Activated CD4-positive, alpha-beta memory T cell treated with anti-CD3 and anti-CD28 coated beads, Interleukin-2, amount 10 ng/mL, durations not matched to agents 7 days and 5 days (primary cell): ENCODE measurements at regions not wholly inside any gene's neighbourhood (a gene's known extent, or its start where the extent isn't known, plus 50 kb on each side); places are given as distances from the start of the nearest gene placed in this dataset.
"Not testable (repeated sequence)": the region's sequence is repeated elsewhere in the genome, so short reads cannot be mapped to it uniquely, and the experiment has no call there.

Experiments
- CTCF ChIA-PET: fragments of 350-600 bp; sonication (Branson Sonifier 250); formaldehyde crosslinking; loops from one replicate; lab custom pipeline; 2021; ENCODE audit warnings: antibody characterized with exemption, inconsistent platforms; lab: Charles Lee
- POLR2A ChIA-PET: fragments of 350-600 bp; sonication (Branson Sonifier 250); formaldehyde crosslinking; loops from one replicate; lab custom pipeline; 2021; ENCODE audit warnings: antibody characterized with exemption; lab: Charles Lee
- DNase-seq: peaks from one replicate; pipeline ENCODE4 v3.0.0-alpha.2; 2020
- H3K27ac Mint-ChIP-seq: one replicate; pipeline ENCODE4 v1.8.0; 2021; ENCODE audit warnings: mild to moderate bottlenecking, mixed read lengths
- H3K27me3 Mint-ChIP-seq: one replicate; pipeline ENCODE4 v1.8.0; 2021; ENCODE audit warnings: mixed read lengths
- H3K36me3 Mint-ChIP-seq: one replicate; pipeline ENCODE4 v1.8.0; 2021; ENCODE audit warnings: low read depth, mixed read lengths
- H3K4me1 Mint-ChIP-seq: one replicate; pipeline ENCODE4 v1.8.0; 2021; ENCODE audit warnings: mixed read lengths
- H3K4me3 Mint-ChIP-seq: one replicate; pipeline ENCODE4 v1.8.0; 2021; ENCODE audit warnings: mild to moderate bottlenecking, mixed read lengths
- H3K9me3 Mint-ChIP-seq: one replicate; pipeline ENCODE4 v1.8.0; 2021; ENCODE audit warnings: mixed read lengths

GRCh38 chr5:101442281-101442680 lies 539.2 kb upstream of the ST8SIA4 start:
- H3K4me1 Mint-ChIP-seq, DNase-seq, H3K27me3 Mint-ChIP-seq, H3K36me3 Mint-ChIP-seq, H3K9me3 Mint-ChIP-seq, H3K27ac Mint-ChIP-seq, POLR2A ChIA-PET, H3K4me3 Mint-ChIP-seq, CTCF ChIA-PET: not testable (repeated sequence)

DNA sequence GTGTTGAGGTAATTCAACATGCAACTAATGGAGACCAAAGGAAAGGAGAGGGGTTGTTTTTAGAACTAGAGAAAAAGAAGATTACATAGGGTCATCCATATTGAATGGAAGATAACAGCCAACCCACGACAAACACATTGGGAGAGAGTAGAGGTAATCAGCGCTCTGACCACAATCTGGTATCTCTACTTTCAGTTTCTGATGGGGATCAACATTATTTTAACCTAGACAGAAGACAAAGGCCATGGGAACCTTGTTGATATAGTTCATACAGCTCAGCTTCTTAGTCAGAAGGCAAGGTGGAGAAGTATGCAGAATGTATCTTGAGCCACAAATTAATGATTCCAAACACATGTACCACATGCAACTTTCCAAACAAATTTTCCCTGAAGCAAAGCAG lies 537.1 kb upstream of the ST8SIA4 start:
- POLR2A ChIA-PET, result no interaction called here
- Mint-ChIP-seq H3K36me3 (no peaks in the 10 kb centered on the region), H3K4me3 (no peak overlapping the region), H3K4me1 (no peaks in the 10 kb centered on the region), H3K9me3 (peaks cover 1% of the 10 kb centered on the region), H3K27ac (no peak overlapping the region), H3K27me3 (no peaks in the 10 kb centered on the region)
- CTCF ChIA-PET, result no interaction called here
- DNase-seq, result no peak

GRCh38 chr5:101437351-101437750 lies 534.3 kb upstream of the ST8SIA4 start:
- Mint-ChIP-seq H3K36me3 (no peaks in the 10 kb centered on the region), H3K27ac (no peak overlapping the region), H3K27me3 (no peaks in the 10 kb centered on the region), H3K9me3 (no peaks in the 10 kb centered on the region), H3K4me1 (no peaks in the 10 kb centered on the region), H3K4me3 (no peak overlapping the region)
- ChIA-PET CTCF (no interaction called here), POLR2A (no interaction called here)
- no peak for DNase-seq

DNA sequence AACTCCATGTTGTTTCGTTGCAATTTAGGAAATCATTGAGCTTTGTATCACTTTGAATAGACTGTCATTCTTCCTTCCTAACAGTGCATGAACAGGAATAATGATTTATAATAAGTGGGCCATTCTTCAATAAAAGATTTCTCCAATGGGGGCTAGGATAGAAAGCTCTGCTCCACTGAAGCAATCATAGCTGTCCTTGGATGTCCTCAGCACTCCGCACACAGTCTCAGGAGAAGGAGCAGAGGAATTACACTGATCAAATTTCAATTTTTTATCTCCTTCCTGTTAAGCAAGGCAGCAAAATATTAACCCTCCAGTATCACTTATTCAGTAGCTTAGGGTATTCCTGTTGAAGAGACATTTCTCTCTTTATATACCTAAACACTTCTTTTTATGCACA lies 532.7 kb upstream of the ST8SIA4 start:
- Mint-ChIP-seq H3K27ac (no peak overlapping the region), H3K9me3 (no peaks in the 10 kb centered on the region), H3K4me3 (no peak overlapping the region), H3K36me3 (no peaks in the 10 kb centered on the region), H3K27me3 (no peaks in the 10 kb centered on the region), H3K4me1 (no peaks in the 10 kb centered on the region)
- DNase-seq, result no peak
- ChIA-PET CTCF (no interaction called here), POLR2A (no interaction called here)

- H3K4me1 Mint-ChIP-seq, result no peaks in the 10 kb centered on the region
- no peak overlapping the region for H3K27ac Mint-ChIP-seq
- no peaks in the 10 kb centered on the region for H3K9me3 Mint-ChIP-seq
- no peaks in the 10 kb centered on the region for H3K27me3 Mint-ChIP-seq
- DNase-seq, result no peak
- H3K4me3 Mint-ChIP-seq, result no peak overlapping the region
- no peaks in the 10 kb centered on the region for H3K36me3 Mint-ChIP-seq
- ChIA-PET CTCF (no interaction called here), POLR2A (no interaction called here)
Measured at GRCh38 chr5:101431201-101431600, 528.1 kb upstream of the ST8SIA4 start.

DNA sequence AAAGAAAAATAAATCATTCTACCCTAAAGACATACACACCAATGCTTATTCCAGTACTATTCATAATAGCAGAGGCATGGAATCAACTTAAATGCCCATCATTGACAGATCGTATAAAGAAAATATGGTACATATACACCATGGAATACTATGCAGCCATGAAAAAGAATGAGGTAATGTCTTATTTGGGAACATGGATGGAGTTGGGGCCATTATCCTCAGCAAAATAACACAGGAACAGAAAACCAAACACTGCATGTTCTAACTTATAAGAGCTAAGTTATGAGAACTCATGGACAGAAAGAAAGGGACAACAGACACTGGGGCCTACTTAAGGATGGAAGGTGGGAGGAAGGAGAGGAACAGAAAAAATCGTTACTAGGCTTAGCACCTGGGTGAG lies 527.5 kb upstream of the ST8SIA4 start:
- CTCF ChIA-PET, result no interaction called here
- Mint-ChIP-seq H3K27ac (no peak overlapping the region), H3K36me3 (no peaks in the 10 kb centered on the region), H3K9me3 (no peaks in the 10 kb centered on the region), H3K4me1 (no peaks in the 10 kb centered on the region), H3K27me3 (no peaks in the 10 kb centered on the region), H3K4me3 (no peak overlapping the region)
- DNase-seq, result no peak
- POLR2A ChIA-PET, result no interaction called here

DNA sequence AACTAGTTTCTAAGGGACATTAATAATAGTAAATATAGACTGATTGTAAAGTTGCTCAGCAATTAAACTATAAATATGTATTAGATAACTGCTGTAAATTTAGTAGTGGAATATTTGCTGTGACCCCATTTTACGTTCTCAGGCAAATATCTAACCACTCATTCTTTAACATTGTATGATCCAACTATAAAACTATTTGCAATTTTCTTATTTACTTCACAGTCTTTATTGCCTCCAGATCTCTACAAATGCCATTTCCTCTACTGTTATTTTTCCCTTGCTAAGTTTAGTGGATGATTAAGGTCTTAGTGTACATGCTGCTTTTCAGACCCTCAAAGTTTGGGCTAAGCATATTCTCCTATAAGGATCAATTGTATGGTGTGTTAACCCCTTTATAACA lies 526.2 kb upstream of the ST8SIA4 start:
- POLR2A ChIA-PET, result no interaction called here
- CTCF ChIA-PET, result no interaction called here
- DNase-seq, result no peak
- Mint-ChIP-seq H3K27me3 (no peaks in the 10 kb centered on the region), H3K36me3 (no peaks in the 10 kb centered on the region), H3K27ac (no peak overlapping the region), H3K4me1 (no peaks in the 10 kb centered on the region), H3K4me3 (no peak overlapping the region), H3K9me3 (no peaks in the 10 kb centered on the region)

DNA sequence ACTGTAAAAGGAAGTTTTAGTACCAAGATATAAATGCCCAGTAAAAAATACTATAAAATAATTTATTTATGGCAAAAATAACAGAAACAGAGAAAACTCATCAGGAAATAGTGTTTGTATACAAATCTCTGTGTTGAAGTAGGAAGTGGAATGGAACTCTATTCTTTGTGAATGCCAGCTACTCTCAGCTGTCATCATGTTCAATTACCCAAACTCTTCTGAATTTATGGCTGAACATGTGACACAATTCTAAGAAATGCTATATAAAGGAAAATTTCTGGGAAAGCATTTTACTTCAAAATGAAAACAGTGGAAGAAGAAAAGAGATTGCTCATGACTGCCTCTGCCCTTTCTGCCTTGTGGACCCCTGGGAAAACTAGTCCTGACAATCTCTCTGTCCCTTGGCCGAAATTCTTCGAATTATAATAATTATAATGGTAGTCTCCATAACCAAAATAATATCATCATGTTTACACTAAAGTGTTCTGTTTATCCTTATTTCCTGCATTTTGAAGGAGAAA lies 522.3 kb upstream of the ST8SIA4 start:
- no peak for DNase-seq
- ChIA-PET CTCF (no interaction called here), POLR2A (no interaction called here)
- H3K4me1 Mint-ChIP-seq, result no peaks in the 10 kb centered on the region
- H3K9me3 Mint-ChIP-seq, result no peaks in the 10 kb centered on the region
- H3K27me3 Mint-ChIP-seq, result no peaks in the 10 kb centered on the region
- H3K36me3 Mint-ChIP-seq, result no peaks in the 10 kb centered on the region
- H3K4me3 Mint-ChIP-seq, result no peak overlapping the region
- no peak overlapping the region for H3K27ac Mint-ChIP-seq

DNA sequence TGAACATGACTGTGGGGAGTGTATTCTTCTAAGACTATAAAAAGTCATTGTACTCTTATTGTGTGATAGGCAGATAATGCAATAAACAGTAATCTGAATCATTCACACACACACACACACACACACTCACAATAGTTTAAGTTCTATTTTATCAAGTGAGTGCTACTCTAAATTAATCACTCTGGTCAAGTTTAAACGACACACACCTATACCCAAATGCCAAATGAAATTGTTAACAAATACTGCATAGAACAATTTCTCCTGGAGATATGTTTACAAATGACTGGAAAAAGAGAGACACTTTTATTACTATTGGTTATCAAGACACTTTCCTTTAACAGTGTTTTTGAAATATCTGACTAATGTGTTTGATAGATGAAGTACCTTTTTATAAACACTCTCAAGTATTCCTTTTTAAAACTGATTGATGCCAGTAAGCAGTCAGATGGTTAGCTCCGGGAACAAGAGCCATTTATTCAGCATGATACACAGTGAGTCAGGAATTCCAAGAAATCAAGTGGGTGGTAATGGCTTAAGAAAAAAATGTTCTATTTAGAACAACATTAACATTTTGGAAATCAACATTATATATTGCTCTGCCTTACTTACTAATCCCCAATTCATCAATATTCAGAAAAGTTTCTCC lies 521.6 kb upstream of the ST8SIA4 start:
- POLR2A ChIA-PET, result no interaction called here
- no peaks in the 10 kb centered on the region for H3K4me1 Mint-ChIP-seq

DNA sequence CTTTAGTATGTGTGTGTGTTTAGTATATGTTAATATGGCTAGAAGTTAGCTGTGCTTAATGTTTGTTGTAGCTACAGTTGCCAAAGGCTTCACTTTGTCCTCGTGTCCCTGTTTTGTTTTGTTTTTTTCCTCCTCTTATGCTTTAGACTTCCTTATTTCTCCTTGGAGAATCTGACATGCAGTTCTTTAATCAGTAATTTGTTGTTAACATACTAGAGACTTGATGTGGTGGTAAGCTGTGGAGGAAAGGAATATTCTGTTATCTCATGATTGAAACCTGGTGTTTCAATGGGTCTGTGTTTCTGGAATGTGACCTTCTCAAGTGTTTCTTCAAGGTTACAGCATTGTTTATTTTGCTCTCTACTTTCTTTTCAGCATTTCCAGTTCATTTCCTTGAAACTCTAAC lies 515.6 kb upstream of the ST8SIA4 start:
- DNase-seq, result no peak
- ChIA-PET CTCF (no interaction called here), POLR2A (no interaction called here)
- H3K27ac Mint-ChIP-seq, result no peak overlapping the region
- no peaks in the 10 kb centered on the region for H3K4me1 Mint-ChIP-seq
- no peaks in the 10 kb centered on the region for H3K27me3 Mint-ChIP-seq
- no peaks in the 10 kb centered on the region for H3K9me3 Mint-ChIP-seq
- no peak overlapping the region for H3K4me3 Mint-ChIP-seq
- no peaks in the 10 kb centered on the region for H3K36me3 Mint-ChIP-seq

More for the DNA sequence above, 521.6 kb upstream of the ST8SIA4 start:
- Mint-ChIP-seq H3K27me3 (no peaks in the 10 kb centered on the region), H3K36me3 (no peaks in the 10 kb centered on the region), H3K9me3 (no peaks in the 10 kb centered on the region), H3K27ac (no peak overlapping the region), H3K4me3 (no peak overlapping the region)
- DNase-seq, result no peak
- CTCF ChIA-PET, result no interaction called here

DNA sequence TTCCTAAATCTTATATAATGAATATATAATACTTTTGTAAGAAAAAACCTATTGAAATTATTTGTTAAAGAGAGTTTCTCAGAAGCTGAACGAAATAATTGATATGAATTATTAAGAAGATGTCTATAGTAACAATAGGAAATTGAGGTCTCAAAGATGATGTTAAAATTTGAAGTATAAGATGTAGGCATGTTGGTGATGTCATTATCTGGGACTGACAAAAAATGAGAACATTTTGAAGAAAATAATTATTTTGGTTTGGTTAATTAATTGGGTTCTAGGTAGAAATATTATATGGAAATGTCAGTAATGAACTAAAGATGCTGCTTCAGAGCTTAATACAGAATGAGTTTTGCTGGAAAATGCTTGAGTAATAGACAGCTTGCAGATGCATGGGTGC lies 501.4 kb upstream of the ST8SIA4 start:
- ChIA-PET CTCF (no interaction called here), POLR2A (no interaction called here)
- Mint-ChIP-seq H3K27me3 (no peaks in the 10 kb centered on the region), H3K36me3 (no peaks in the 10 kb centered on the region), H3K4me3 (no peak overlapping the region), H3K9me3 (no peaks in the 10 kb centered on the region), H3K4me1 (no peaks in the 10 kb centered on the region), H3K27ac (no peak overlapping the region)
- DNase-seq, result no peak

DNA sequence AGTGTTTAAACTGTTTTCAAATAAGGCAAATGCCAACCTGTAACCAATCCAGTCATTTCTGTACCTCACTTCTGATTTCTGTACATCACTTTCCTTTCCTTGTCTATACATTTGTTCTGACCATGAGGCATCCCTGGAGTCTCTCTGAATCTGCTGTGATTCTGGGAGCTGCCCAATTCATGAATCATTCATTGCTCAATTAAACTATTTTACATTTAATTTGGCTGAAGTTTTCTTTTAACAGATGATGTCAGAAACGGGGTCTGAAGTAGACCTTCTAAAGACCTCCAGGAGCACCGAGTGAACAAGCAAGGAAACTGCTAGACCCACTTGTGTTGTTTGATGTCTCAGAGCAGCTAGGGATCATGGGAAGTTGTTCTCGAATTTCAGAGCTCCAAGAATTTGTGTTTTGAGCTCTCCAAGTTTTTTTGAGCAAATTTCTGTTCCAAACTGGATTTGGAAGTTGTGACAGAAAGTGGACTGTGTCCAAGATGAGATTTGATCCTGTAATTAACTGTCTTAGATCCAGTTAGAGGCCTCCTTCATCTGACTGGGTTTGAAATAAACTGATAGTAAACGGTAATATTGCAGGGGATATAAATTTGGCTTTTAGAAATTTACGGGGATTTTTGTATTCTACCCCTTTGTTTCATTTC lies 490.8 kb upstream of the ST8SIA4 start:
- ChIA-PET CTCF (no interaction called here), POLR2A (no interaction called here)
- Mint-ChIP-seq H3K4me1 (no peaks in the 10 kb centered on the region), H3K27me3 (no peaks in the 10 kb centered on the region), H3K9me3 (no peaks in the 10 kb centered on the region), H3K4me3 (no peak overlapping the region), H3K36me3 (no peaks in the 10 kb centered on the region), H3K27ac (no peak overlapping the region)
- DNase-seq, result no peak

- Mint-ChIP-seq H3K27me3 (peaks cover 5% of the 10 kb centered on the region), H3K4me1 (no peaks in the 10 kb centered on the region), H3K9me3 (no peaks in the 10 kb centered on the region), H3K36me3 (no peaks in the 10 kb centered on the region), H3K27ac (no peak overlapping the region), H3K4me3 (no peak overlapping the region)
- POLR2A ChIA-PET, result no interaction called here
- DNase-seq, result no peak
- CTCF ChIA-PET, result interaction anchor here (0.7 to 1.8 kb wide), 2 partner anchors 616 to 960 kb away, joined by 3 to 7 read pairs; no protein-coding TSS in a partner anchor
Measured at GRCh38 chr5:101390151-101390908, 487.2 kb upstream of the ST8SIA4 start.
